ENCODE measurements at regions not wholly inside any gene's neighbourhood (a gene's known extent, or its start where the extent isn't known, plus 50 kb on each side); places are given as distances from the start of the nearest gene placed in this dataset.

DNA sequence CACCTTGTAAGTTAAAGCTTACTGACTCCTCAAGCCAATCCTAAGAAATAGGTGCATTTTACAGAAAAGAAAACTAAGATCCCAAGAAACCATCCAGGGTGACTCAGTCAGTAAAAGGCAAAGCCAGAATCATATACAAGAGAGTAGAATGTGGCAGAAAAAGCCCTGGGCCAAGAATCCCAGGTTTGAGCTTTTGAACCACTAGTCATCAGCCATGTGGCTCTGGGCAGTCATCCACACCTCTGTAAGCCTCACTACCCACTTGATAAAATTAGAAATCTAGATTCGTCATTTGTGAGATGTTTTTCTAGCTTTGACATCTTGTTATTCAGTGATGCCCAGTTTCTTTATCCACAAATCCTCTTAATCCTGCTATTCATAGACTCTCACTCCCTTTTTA, 122.2 kb upstream of the PDE5A start:
- H3K9ac ChIP-seq (ENCODE audit: low read length), result no peak overlapping the region
- no peaks in the 10 kb centered on the region for H3K36me3 ChIP-seq (replicated peaks; ENCODE audit: low read depth, low read length)
- H3K4me1 ChIP-seq (ENCODE audit: low read length), result no peaks in the 10 kb centered on the region
- H3K27me3 ChIP-seq (ENCODE audit: low read depth, low read length), result no peaks in the 10 kb centered on the region
- TF ChIP-seq, protein P1, sequence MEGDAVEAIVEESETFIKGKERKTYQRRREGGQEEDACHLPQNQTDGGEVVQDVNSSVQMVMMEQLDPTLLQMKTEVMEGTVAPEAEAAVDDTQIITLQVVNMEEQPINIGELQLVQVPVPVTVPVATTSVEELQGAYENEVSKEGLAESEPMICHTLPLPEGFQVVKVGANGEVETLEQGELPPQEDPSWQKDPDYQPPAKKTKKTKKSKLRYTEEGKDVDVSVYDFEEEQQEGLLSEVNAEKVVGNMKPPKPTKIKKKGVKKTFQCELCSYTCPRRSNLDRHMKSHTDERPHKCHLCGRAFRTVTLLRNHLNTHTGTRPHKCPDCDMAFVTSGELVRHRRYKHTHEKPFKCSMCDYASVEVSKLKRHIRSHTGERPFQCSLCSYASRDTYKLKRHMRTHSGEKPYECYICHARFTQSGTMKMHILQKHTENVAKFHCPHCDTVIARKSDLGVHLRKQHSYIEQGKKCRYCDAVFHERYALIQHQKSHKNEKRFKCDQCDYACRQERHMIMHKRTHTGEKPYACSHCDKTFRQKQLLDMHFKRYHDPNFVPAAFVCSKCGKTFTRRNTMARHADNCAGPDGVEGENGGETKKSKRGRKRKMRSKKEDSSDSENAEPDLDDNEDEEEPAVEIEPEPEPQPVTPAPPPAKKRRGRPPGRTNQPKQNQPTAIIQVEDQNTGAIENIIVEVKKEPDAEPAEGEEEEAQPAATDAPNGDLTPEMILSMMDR (IDR thresholded peaks at IDR 0.05; ENCODE audit: low read depth, low read length), result no peak
- no peak for TF ChIP-seq EZH2phosphoT487 (IDR thresholded peaks at IDR 0.05; ENCODE audit: low read depth)
- H3K4me2 ChIP-seq (ENCODE audit: low read length), result no peak overlapping the region
- no peaks in the 10 kb centered on the region for H3K9me3 ChIP-seq (ENCODE audit: insufficient read depth, low read length)
- no peak overlapping the region for H3K27ac ChIP-seq (ENCODE audit: low read length)
- H4K20me1 ChIP-seq (ENCODE audit: insufficient read depth, low read length), result no peaks in the 10 kb centered on the region
- no peaks in the 10 kb centered on the region for H3K79me2 ChIP-seq (ENCODE audit: low read length)
- no peak overlapping the region for H2AFZ ChIP-seq (ENCODE audit: low read depth, low read length)
- no peak overlapping the region for H3K4me3 ChIP-seq (ENCODE audit: low read length)

DNA sequence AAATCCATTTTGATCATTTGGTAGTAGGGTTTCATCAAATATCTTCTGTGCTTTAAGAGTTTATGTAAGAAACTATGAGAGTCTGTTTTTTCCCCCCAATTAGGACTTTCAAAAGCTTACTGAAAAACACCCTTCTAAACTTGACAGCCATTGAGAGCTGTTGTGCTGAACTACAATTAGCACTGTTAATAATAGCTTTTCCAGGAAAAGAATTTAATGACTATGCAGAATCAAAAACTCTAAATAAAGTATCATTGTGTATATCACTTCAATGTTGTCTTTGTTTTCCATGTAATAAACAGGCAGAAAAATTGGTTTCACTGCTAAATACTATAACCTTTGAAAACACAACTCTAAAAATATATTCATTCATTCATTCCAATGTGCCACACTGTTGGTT, 121.4 kb upstream of the PDE5A start:
- TF ChIP-seq, protein P1 (IDR thresholded peaks at IDR 0.05; ENCODE audit: low read depth, low read length), result no peak
- no peak for TF ChIP-seq EZH2phosphoT487 (IDR thresholded peaks at IDR 0.05; ENCODE audit: low read depth)
- no peak overlapping the region for H3K27ac ChIP-seq (ENCODE audit: low read length)
- no peaks in the 10 kb centered on the region for H4K20me1 ChIP-seq (ENCODE audit: insufficient read depth, low read length)
- no peak overlapping the region for H3K4me2 ChIP-seq (ENCODE audit: low read length)
- H3K4me1 ChIP-seq (ENCODE audit: low read length), result no peaks in the 10 kb centered on the region
- no peak overlapping the region for H3K9ac ChIP-seq (ENCODE audit: low read length)
- H3K79me2 ChIP-seq (ENCODE audit: low read length), result no peaks in the 10 kb centered on the region
- H3K9me3 ChIP-seq (ENCODE audit: insufficient read depth, low read length), result no peaks in the 10 kb centered on the region
- H2AFZ ChIP-seq (ENCODE audit: low read depth, low read length), result no peak overlapping the region
- no peak overlapping the region for H3K4me3 ChIP-seq (ENCODE audit: low read length)
- H3K27me3 ChIP-seq (ENCODE audit: low read depth, low read length), result no peaks in the 10 kb centered on the region
- no peaks in the 10 kb centered on the region for H3K36me3 ChIP-seq (replicated peaks; ENCODE audit: low read depth, low read length)

DNA sequence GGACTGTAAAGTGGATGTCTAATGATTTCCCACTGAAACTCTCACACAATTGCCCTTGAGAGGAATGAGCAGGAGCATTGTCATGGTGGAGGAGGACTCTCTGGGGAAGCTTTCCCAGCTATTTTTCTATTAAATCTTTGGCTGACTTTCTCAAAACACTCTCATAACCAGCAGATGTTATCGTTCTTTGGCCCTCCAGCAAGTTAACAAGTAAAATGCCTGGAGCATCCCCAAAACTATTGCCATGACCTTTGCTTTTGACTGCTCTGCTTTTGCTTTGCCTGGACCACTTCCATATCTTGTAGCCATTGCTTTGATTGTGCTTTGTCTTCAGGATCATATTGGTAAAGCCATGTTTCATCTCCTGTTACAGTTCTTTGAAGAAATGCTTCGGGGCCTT, 120.2 kb upstream of the PDE5A start:
- Histone ChIP-seq H2AFZ (ENCODE audit: low read depth, low read length) (no peak overlapping the region), H3K36me3 (replicated peaks; ENCODE audit: low read depth, low read length) (no peaks in the 10 kb centered on the region), H3K79me2 (ENCODE audit: low read length) (no peaks in the 10 kb centered on the region), H4K20me1 (ENCODE audit: insufficient read depth, low read length) (no peaks in the 10 kb centered on the region), H3K4me3 (ENCODE audit: low read length) (no peak overlapping the region), H3K4me1 (ENCODE audit: low read length) (no peaks in the 10 kb centered on the region), H3K9me3 (ENCODE audit: insufficient read depth, low read length) (no peaks in the 10 kb centered on the region), H3K27me3 (ENCODE audit: low read depth, low read length) (no peaks in the 10 kb centered on the region), H3K4me2 (ENCODE audit: low read length) (no peak overlapping the region), H3K27ac (ENCODE audit: low read length) (no peak overlapping the region), H3K9ac (ENCODE audit: low read length) (no peak overlapping the region)
- TF ChIP-seq, protein P1 (IDR thresholded peaks at IDR 0.05; ENCODE audit: low read depth, low read length), result no peak
- no peak for TF ChIP-seq EZH2phosphoT487 (IDR thresholded peaks at IDR 0.05; ENCODE audit: low read depth)

DNA sequence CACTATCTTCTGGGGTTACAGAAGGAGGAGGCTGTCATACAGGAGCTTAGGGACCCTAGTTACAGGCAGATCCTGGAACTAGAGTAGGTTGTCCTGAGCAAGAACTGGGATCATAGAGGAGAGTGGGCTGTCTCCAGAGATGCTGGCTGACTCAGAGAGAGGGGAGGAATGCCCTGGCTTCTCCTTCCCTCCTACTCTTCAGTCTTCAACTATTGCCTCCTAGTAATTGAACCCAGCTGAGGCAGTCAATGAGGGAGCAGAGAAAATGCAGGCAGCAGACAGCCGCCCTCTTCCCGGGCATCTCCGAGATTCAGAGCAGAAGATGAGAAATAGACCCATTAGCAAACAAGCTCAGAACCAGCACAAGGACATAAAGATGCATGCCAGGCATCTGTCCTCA, 118.3 kb upstream of the PDE5A start:
- no peaks in the 10 kb centered on the region for H3K27me3 ChIP-seq (ENCODE audit: low read depth, low read length)
- H3K4me1 ChIP-seq (ENCODE audit: low read length), result no peaks in the 10 kb centered on the region
- no peaks in the 10 kb centered on the region for H4K20me1 ChIP-seq (ENCODE audit: insufficient read depth, low read length)
- no peak overlapping the region for H3K9ac ChIP-seq (ENCODE audit: low read length)
- no peak overlapping the region for H3K4me3 ChIP-seq (ENCODE audit: low read length)
- no peak overlapping the region for H3K4me2 ChIP-seq (ENCODE audit: low read length)
- H2AFZ ChIP-seq (ENCODE audit: low read depth, low read length), result no peak overlapping the region
- no peak overlapping the region for H3K27ac ChIP-seq (ENCODE audit: low read length)
- H3K9me3 ChIP-seq (ENCODE audit: insufficient read depth, low read length), result no peaks in the 10 kb centered on the region
- H3K36me3 ChIP-seq (replicated peaks; ENCODE audit: low read depth, low read length), result no peaks in the 10 kb centered on the region
- no peaks in the 10 kb centered on the region for H3K79me2 ChIP-seq (ENCODE audit: low read length)
- TF ChIP-seq, protein P1 (IDR thresholded peaks at IDR 0.05; ENCODE audit: low read depth, low read length), result no peak
- TF ChIP-seq EZH2phosphoT487 (IDR thresholded peaks at IDR 0.05; ENCODE audit: low read depth), result no peak

Data from OCI-LY3 (cell line).